Activated naive CD8-positive, alpha-beta T cell (primary cell): ENCODE measurements at regions not wholly inside any gene's neighbourhood (a gene's known extent, or its start where the extent isn't known, plus 50 kb on each side); places are given as distances from the start of the nearest gene placed in this dataset.

ENCODE experiments used
- H3K27ac Mint-ChIP-seq: one replicate; pipeline ENCODE4 v1.8.0; 2021; ENCODE audit warnings: mixed read lengths
- H3K27me3 Mint-ChIP-seq: one replicate; pipeline ENCODE4 v1.8.0; 2021; ENCODE audit warnings: mixed read lengths
- H3K36me3 Mint-ChIP-seq: one replicate; pipeline ENCODE4 v1.8.0; 2021; ENCODE audit warnings: mixed read lengths
- H3K4me1 Mint-ChIP-seq: one replicate; pipeline ENCODE4 v1.8.0; 2021; ENCODE audit warnings: low read depth, mixed read lengths
- H3K4me3 Mint-ChIP-seq: one replicate; pipeline ENCODE4 v1.8.0; 2021; ENCODE audit warnings: mild to moderate bottlenecking, mixed read lengths
- H3K9me3 Mint-ChIP-seq: one replicate; pipeline ENCODE4 v1.8.0; 2021; ENCODE audit warnings: low read depth, mixed read lengths

DNA sequence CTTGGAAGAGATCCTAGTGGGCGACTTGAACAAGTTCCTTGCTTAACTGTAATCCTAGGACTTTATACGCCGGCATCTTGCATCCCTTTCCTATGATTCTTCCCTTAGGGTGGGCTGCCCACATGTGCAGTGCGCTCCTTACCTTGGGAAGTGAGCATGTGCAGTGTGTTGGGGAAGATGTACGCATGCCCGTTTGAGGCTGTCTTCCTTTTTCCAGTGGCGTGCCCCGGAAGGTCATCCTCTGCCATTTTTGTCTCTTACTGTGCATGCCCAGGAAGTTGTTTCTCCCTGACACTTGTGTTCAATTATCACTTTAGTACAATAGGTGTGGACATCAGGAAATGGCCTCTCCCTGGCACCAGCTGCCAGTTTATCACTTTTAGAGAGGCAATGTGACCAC is 936.5 kb downstream of the TBC1D22A start:
- H3K27me3 Mint-ChIP-seq = peaks cover 1% of the 10 kb centered on the region
- H3K4me3 Mint-ChIP-seq = no peak overlapping the region
- H3K9me3 Mint-ChIP-seq = no peaks in the 10 kb centered on the region
- H3K4me1 Mint-ChIP-seq = no peaks in the 10 kb centered on the region
- H3K36me3 Mint-ChIP-seq = no peaks in the 10 kb centered on the region
- H3K27ac Mint-ChIP-seq = no peak overlapping the region

GRCh38 chr22:47697861-47698260 is 935.4 kb downstream of the TBC1D22A start:
- H3K9me3 Mint-ChIP-seq = no peaks in the 10 kb centered on the region
- no peaks in the 10 kb centered on the region for H3K36me3 Mint-ChIP-seq
- H3K27me3 Mint-ChIP-seq = peaks cover 1% of the 10 kb centered on the region
- H3K4me1 Mint-ChIP-seq = no peaks in the 10 kb centered on the region
- no peak overlapping the region for H3K4me3 Mint-ChIP-seq
- no peak overlapping the region for H3K27ac Mint-ChIP-seq

GRCh38 chr22:47696776-47697175 is 934.3 kb downstream of the TBC1D22A start:
- no peaks in the 10 kb centered on the region for H3K9me3 Mint-ChIP-seq
- no peaks in the 10 kb centered on the region for H3K4me1 Mint-ChIP-seq
- H3K36me3 Mint-ChIP-seq = no peaks in the 10 kb centered on the region
- no peak overlapping the region for H3K4me3 Mint-ChIP-seq
- H3K27me3 Mint-ChIP-seq = peaks cover 1% of the 10 kb centered on the region
- H3K27ac Mint-ChIP-seq = no peak overlapping the region

DNA sequence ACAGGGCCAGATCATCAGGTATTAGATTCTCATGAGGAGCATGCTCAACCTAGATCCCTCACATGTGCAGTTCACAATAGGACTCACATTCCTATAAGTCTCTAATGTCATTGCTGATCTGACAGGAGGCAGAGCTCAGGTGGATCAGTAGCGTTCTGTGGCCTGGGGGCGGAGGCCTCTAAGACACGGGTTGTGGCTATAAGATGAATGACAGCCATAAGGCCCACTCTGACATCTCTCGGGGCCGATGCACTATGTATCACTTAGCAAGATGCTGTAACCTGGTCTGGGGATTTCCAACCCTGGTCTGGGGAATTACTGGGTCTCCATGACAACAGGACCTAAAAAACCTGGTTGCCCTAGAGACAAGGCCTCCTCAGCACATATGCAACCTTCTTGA is 932.7 kb downstream of the TBC1D22A start:
- peaks cover 1% of the 10 kb centered on the region for H3K27me3 Mint-ChIP-seq
- H3K36me3 Mint-ChIP-seq = no peaks in the 10 kb centered on the region
- no peak overlapping the region for H3K4me3 Mint-ChIP-seq
- H3K9me3 Mint-ChIP-seq = no peaks in the 10 kb centered on the region
- no peak overlapping the region for H3K27ac Mint-ChIP-seq
- no peaks in the 10 kb centered on the region for H3K4me1 Mint-ChIP-seq

- H3K27ac Mint-ChIP-seq = no peak overlapping the region
- no peaks in the 10 kb centered on the region for H3K9me3 Mint-ChIP-seq
- H3K36me3 Mint-ChIP-seq = no peaks in the 10 kb centered on the region
- H3K4me1 Mint-ChIP-seq = no peaks in the 10 kb centered on the region
- no peak overlapping the region for H3K4me3 Mint-ChIP-seq
- peaks cover 1% of the 10 kb centered on the region for H3K27me3 Mint-ChIP-seq
Measured at GRCh38 chr22:47694536-47695130, 932.2 kb downstream of the TBC1D22A start.

DNA sequence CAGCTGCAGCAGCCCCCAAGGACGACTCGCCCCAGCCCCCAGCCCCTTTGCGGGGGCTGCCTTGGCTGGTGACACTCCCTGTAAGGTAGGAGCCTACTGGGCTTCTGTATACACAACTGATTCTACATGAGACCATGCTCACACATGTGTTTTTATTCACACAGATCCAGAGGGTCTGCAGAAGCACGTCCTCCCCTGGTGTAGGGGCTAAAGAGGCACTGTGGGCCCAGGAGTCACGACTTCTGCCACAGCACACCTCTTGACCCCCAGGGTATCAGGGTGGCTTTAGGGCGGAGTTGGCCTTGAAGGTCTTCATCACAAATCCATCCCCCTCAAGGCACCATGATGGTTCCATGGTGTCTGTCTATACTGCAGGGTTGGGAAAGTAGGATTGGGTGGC is 931.2 kb downstream of the TBC1D22A start:
- H3K4me1 Mint-ChIP-seq = no peaks in the 10 kb centered on the region
- H3K27ac Mint-ChIP-seq = no peak overlapping the region
- no peak overlapping the region for H3K4me3 Mint-ChIP-seq
- no peaks in the 10 kb centered on the region for H3K36me3 Mint-ChIP-seq
- H3K27me3 Mint-ChIP-seq = peaks cover 1% of the 10 kb centered on the region
- no peaks in the 10 kb centered on the region for H3K9me3 Mint-ChIP-seq

DNA sequence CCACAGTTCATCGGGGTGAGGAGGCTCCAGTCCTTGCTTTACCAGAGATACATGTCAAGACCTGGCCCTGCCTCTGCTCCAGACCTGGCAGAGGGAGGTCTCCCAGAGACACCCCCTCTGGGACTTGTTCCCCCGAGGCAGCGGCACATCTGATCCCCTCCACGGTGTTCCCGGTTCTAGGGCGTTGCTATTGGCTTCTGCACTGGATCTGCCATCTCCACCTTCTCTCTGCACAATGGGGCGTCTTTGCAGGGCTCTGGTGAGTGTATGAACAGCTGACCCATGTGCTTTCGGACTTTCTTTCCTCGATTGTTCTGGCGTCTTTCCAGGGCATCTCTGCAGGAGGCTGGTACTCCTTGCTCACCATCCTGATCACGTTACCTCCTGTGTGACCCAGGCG is 930.4 kb downstream of the TBC1D22A start:
- Mint-ChIP-seq H3K27ac (no peak overlapping the region), H3K9me3 (no peaks in the 10 kb centered on the region), H3K4me3 (no peak overlapping the region)

GRCh38 chr22:47691152-47691895 is 928.9 kb downstream of the TBC1D22A start:
- Mint-ChIP-seq H3K27ac (no peak overlapping the region), H3K4me1 (no peaks in the 10 kb centered on the region), H3K9me3 (no peaks in the 10 kb centered on the region), H3K4me3 (no peak overlapping the region), H3K27me3 (no peaks in the 10 kb centered on the region), H3K36me3 (no peaks in the 10 kb centered on the region)

More for the DNA sequence above, 930.4 kb downstream of the TBC1D22A start:
- H3K36me3 Mint-ChIP-seq = no peaks in the 10 kb centered on the region
- H3K4me1 Mint-ChIP-seq = no peaks in the 10 kb centered on the region
- peaks cover 1% of the 10 kb centered on the region for H3K27me3 Mint-ChIP-seq

DNA sequence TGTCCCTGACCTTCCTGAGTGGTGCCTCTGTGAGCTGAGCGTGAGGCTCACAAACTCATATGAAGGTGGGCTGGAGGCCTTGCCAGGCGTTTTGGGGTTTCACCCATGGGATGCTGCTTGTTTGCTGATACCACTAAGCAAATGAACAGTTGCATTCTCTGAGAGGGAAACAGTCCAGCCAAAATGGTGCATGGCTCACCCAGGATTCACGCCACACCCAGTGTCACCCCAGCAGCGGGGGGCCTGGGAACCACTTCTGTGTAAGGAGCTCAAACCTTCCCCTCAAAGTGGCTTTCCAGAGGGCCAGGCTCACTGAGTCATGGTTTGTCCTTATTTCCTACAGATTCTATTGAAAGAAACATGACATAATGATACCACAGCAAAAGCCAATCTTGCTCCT is 928.1 kb downstream of the TBC1D22A start:
- Mint-ChIP-seq H3K27ac (no peak overlapping the region), H3K27me3 (no peaks in the 10 kb centered on the region), H3K4me3 (no peak overlapping the region), H3K4me1 (no peaks in the 10 kb centered on the region), H3K9me3 (no peaks in the 10 kb centered on the region), H3K36me3 (no peaks in the 10 kb centered on the region)

DNA sequence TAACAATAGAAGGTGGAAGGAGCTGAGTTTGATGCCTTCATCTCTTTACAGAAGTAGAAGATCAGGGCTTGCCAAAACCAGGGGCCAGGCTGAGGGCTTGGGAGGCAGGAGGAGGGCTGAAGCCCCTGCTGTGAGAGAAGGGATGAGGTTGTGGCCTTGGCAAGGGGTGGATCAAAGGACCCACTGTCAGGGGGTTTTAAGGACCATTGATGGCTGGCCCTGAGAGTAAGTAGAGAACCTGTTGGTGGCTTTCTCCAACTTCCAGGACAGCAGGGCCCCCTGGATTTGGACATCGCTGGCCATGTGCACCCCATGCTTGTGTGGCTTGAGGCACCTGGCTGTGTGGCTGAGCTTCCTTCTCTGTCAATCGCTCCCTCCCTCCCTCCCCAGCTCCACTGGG is 927.7 kb downstream of the TBC1D22A start:
- Mint-ChIP-seq H3K27ac (no peak overlapping the region), H3K36me3 (no peaks in the 10 kb centered on the region), H3K4me1 (no peaks in the 10 kb centered on the region), H3K4me3 (no peak overlapping the region), H3K9me3 (no peaks in the 10 kb centered on the region), H3K27me3 (no peaks in the 10 kb centered on the region)

DNA sequence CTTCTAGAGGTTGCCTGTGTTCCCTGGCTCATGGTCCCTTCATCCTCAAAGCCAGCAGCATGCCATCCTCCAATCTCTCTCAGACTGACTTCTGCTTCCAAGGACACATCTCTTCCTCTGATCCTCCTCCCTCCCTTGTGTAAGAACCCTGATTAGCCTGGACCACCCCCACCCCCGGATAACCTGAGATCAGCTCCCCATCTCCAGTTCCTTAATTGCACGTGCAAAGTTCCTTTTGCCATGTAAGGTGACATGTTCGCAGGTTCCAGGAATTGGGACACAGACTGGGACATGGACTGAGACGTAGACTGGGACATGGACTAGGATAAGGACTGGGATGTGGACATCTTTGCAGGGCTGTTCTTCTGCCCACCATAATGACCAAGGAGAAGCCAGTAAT is 925.3 kb downstream of the TBC1D22A start:
- H3K27ac Mint-ChIP-seq = no peak overlapping the region
- H3K9me3 Mint-ChIP-seq = no peaks in the 10 kb centered on the region
- H3K4me1 Mint-ChIP-seq = no peaks in the 10 kb centered on the region
- H3K36me3 Mint-ChIP-seq = no peaks in the 10 kb centered on the region
- H3K27me3 Mint-ChIP-seq = no peaks in the 10 kb centered on the region
- no peak overlapping the region for H3K4me3 Mint-ChIP-seq

GRCh38 chr22:47687346-47687655 is 924.9 kb downstream of the TBC1D22A start:
- Mint-ChIP-seq H3K9me3 (no peaks in the 10 kb centered on the region), H3K27me3 (no peaks in the 10 kb centered on the region), H3K27ac (no peak overlapping the region), H3K36me3 (no peaks in the 10 kb centered on the region), H3K4me1 (no peaks in the 10 kb centered on the region), H3K4me3 (no peak overlapping the region)

DNA sequence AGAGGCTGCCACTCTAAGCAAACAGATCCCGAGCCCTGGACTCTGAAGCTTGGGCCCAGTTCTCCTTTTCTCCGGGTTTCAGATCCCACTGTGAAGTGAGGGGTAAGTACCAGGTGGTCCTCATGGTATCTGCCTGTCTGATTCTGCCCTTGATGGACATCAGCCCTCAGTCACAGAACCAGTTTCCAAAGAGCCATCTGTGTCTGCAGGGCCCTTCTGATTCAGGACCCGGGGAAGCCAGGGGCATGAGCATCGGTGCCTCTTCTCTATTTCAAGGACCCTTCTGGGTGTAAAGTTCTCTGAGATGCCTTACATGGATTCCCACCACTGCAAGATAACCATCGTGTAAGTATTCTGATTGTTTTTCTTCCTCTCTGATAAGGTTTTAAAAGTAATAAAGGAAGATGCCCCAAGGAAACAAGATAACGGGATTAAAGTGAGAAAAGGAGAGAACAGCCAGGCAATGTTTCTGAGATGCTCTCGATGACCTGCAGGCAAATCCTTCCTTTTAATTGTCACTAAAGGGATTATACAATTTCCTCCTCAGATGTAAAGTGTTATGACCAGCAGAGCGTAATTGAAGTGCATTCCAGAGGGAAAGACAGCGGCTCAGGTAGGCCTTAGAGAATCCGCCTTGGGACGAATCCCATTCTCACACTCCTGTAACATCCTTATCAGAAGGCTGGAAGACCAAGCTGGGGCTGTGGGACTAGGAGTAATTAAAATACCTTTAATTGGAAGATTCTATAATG is 924.3 kb downstream of the TBC1D22A start:
- Mint-ChIP-seq H3K27me3 (no peaks in the 10 kb centered on the region), H3K4me3 (no peak overlapping the region), H3K36me3 (no peaks in the 10 kb centered on the region), H3K4me1 (no peaks in the 10 kb centered on the region), H3K9me3 (no peaks in the 10 kb centered on the region), H3K27ac (no peak overlapping the region)

DNA sequence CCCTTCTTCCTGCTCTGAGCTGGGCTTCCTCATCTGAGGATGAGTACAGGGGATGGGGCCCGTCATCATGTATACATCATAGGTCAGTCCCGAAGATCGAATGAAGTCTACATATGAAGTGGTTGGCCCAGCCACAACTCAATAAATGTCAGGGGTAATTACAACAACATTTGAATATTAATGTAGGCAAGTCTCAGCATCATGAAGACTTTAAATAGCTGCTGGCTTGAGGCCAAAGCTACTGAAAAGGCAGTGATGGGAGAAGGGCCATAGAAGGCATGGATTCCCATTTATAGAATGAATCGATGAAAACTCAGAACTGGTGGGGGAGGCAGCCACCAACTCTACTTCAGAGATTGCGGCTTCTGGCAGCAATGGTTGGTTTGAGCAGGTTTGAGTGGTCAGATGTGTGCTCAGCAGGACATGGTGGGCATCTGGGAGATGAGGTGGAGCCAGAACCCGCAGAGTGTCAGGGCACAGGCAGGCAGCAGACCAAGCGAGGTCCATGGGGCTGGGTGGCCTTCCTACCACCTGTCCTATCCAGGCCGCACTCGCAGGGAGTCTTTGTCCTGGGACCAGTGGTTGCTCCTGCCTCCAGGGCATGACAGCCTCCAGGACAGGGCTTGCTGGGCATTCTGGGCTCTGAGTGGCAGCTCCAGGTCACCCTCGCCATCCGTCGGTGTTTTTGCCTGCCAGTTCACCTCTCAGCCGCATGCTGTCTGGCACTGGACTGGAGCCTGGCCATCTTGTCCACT is 919.1 kb downstream of the TBC1D22A start:
- H3K9me3 Mint-ChIP-seq = no peaks in the 10 kb centered on the region

More for the DNA sequence above, 919.1 kb downstream of the TBC1D22A start:
- Mint-ChIP-seq H3K36me3 (no peaks in the 10 kb centered on the region), H3K27me3 (peaks cover 4% of the 10 kb centered on the region), H3K4me1 (no peaks in the 10 kb centered on the region), H3K27ac (no peak overlapping the region), H3K4me3 (no peak overlapping the region)
